ENCODE measurements at regions not wholly inside any gene's neighbourhood (a gene's known extent, or its start where the extent isn't known, plus 50 kb on each side); places are given as distances from the start of the nearest gene placed in this dataset.

- Histone ChIP-seq H3K36me3 (ENCODE audit: insufficient read depth, low read length) (no peaks in the 10 kb centered on the region), H3K4me2 (ENCODE audit: low read length) (no peak overlapping the region), H3K79me2 (ENCODE audit: insufficient read depth, low read length) (no peaks in the 10 kb centered on the region), H3F3A (ENCODE audit: insufficient read depth, low read length) (no peaks in the 10 kb centered on the region), H3K4me1 (ENCODE audit: insufficient read depth, low read length, severe bottlenecking) (no peaks in the 10 kb centered on the region), H4K20me1 (ENCODE audit: insufficient read depth, low read length) (no peaks in the 10 kb centered on the region), H3K9me3 (ENCODE audit: low read length) (no peaks in the 10 kb centered on the region), H2AFZ (ENCODE audit: low read length) (no peak overlapping the region), H3K9ac (ENCODE audit: low read length) (no peak overlapping the region), H3K27ac (ENCODE audit: low read depth, low read length, poor library complexity, severe bottlenecking) (no peak overlapping the region), H3K9me2 (ENCODE audit: low read depth, low read length) (no peaks in the 10 kb centered on the region), H3K27me3 (ENCODE audit: insufficient read depth, low read length) (no peaks in the 10 kb centered on the region; the same call in 1 of the 2 replicates), H3K4me3 (ENCODE audit: low read depth, low read length, poor library complexity, severe bottlenecking) (no peak overlapping the region)
- TF ChIP-seq CTCF (IDR thresholded peaks at IDR 0.05; ENCODE audit: low read length), result no peak
- TF ChIP-seq EZH2 (IDR thresholded peaks at IDR 0.05; ENCODE audit: borderline replicate concordance, low read length), result no peak
Measured at GRCh38 chr16:26524281-26524680, 542.4 kb upstream of the C16orf82 start.

- no peaks in the 10 kb centered on the region for H3K36me3 ChIP-seq (ENCODE audit: insufficient read depth, low read length)
- H3K27me3 ChIP-seq (ENCODE audit: insufficient read depth, low read length), result no peaks in the 10 kb centered on the region; the same call in 1 of the 2 replicates
- no peak overlapping the region for H3K27ac ChIP-seq (ENCODE audit: low read depth, low read length, poor library complexity, severe bottlenecking)
- H3K4me2 ChIP-seq (ENCODE audit: low read length), result no peak overlapping the region
- no peaks in the 10 kb centered on the region for H3K79me2 ChIP-seq (ENCODE audit: insufficient read depth, low read length)
- no peaks in the 10 kb centered on the region for H3K4me1 ChIP-seq (ENCODE audit: insufficient read depth, low read length, severe bottlenecking)
- H3K9ac ChIP-seq (ENCODE audit: low read length), result no peak overlapping the region
- TF ChIP-seq CTCF (IDR thresholded peaks at IDR 0.05; ENCODE audit: low read length) (no peak), EZH2 (IDR thresholded peaks at IDR 0.05; ENCODE audit: borderline replicate concordance, low read length) (no peak)
- no peaks in the 10 kb centered on the region for H3K9me2 ChIP-seq (ENCODE audit: low read depth, low read length)
- no peak overlapping the region for H2AFZ ChIP-seq (ENCODE audit: low read length)
- H4K20me1 ChIP-seq (ENCODE audit: insufficient read depth, low read length), result no peaks in the 10 kb centered on the region
- no peaks in the 10 kb centered on the region for H3F3A ChIP-seq (ENCODE audit: insufficient read depth, low read length)
- no peak overlapping the region for H3K4me3 ChIP-seq (ENCODE audit: low read depth, low read length, poor library complexity, severe bottlenecking)
- H3K9me3 ChIP-seq (ENCODE audit: low read length), result no peaks in the 10 kb centered on the region
Measured at GRCh38 chr16:26524846-26525245, 541.9 kb upstream of the C16orf82 start.

- Histone ChIP-seq H3K9me3 (ENCODE audit: low read length) (no peaks in the 10 kb centered on the region), H3K4me3 (ENCODE audit: low read depth, low read length, poor library complexity, severe bottlenecking) (no peak overlapping the region), H2AFZ (ENCODE audit: low read length) (no peak overlapping the region), H3K27me3 (ENCODE audit: insufficient read depth, low read length) (no peaks in the 10 kb centered on the region; the same call in 1 of the 2 replicates), H4K20me1 (ENCODE audit: insufficient read depth, low read length) (no peaks in the 10 kb centered on the region), H3K4me1 (ENCODE audit: insufficient read depth, low read length, severe bottlenecking) (no peaks in the 10 kb centered on the region), H3K36me3 (ENCODE audit: insufficient read depth, low read length) (no peaks in the 10 kb centered on the region), H3F3A (ENCODE audit: insufficient read depth, low read length) (no peaks in the 10 kb centered on the region), H3K9ac (ENCODE audit: low read length) (no peak overlapping the region), H3K4me2 (ENCODE audit: low read length) (no peak overlapping the region), H3K27ac (ENCODE audit: low read depth, low read length, poor library complexity, severe bottlenecking) (no peak overlapping the region), H3K79me2 (ENCODE audit: insufficient read depth, low read length) (no peaks in the 10 kb centered on the region), H3K9me2 (ENCODE audit: low read depth, low read length) (no peaks in the 10 kb centered on the region)
- TF ChIP-seq CTCF (IDR thresholded peaks at IDR 0.05; ENCODE audit: low read length) (no peak), EZH2 (IDR thresholded peaks at IDR 0.05; ENCODE audit: borderline replicate concordance, low read length) (no peak)
Measured at GRCh38 chr16:26525856-26526255, 540.9 kb upstream of the C16orf82 start.
